Activated T-cell treated with anti-CD3 and anti-CD28 coated beads, Interleukin-2, amount 50 U/mL, for 4 hours (primary cell): ENCODE measurements at regions not wholly inside any gene's neighbourhood (a gene's known extent, or its start where the extent isn't known, plus 50 kb on each side); places are given as distances from the start of the nearest gene placed in this dataset.
"Not testable (repeated sequence)": the region's sequence is repeated elsewhere in the genome, so short reads cannot be mapped to it uniquely, and the experiment has no call there.

Experiments
- ATAC-seq, 2 donors: fragments of 200-7000 bp; cut with Tn5 transposase; one replicate each; pipeline ENCODE4 v1.10.0; 2021
- DNase-seq: peaks from one replicate; pipeline ENCODE4 v3.0.0-alpha.2; 2020
- H3K27me3 Mint-ChIP-seq: one replicate; pipeline ENCODE4 v1.8.0; 2021; ENCODE audit warnings: low read depth, mixed read lengths
- H3K36me3 Mint-ChIP-seq: one replicate; pipeline ENCODE4 v1.8.0; 2022; ENCODE audit warnings: mixed read lengths; ENCODE audit not compliant: insufficient read depth
- H3K4me1 Mint-ChIP-seq: one replicate; pipeline ENCODE4 v1.8.0; 2021; ENCODE audit warnings: low read depth, mixed read lengths
- H3K4me3 Mint-ChIP-seq: one replicate; pipeline ENCODE4 v1.8.0; 2021; ENCODE audit warnings: mild to moderate bottlenecking, moderate library complexity, mixed read lengths
- H3K9me3 Mint-ChIP-seq: one replicate; pipeline ENCODE4 v1.8.0; 2021; ENCODE audit warnings: mixed read lengths

- ATAC-seq (no peak), DNase-seq (no peak)
- H3K4me3 Mint-ChIP-seq, result no peak overlapping the region
- H3K4me1 Mint-ChIP-seq, result no peaks in the 10 kb centered on the region
- H3K36me3 Mint-ChIP-seq, result no peaks in the 10 kb centered on the region
- no peaks in the 10 kb centered on the region for H3K9me3 Mint-ChIP-seq
- no peaks in the 10 kb centered on the region for H3K27me3 Mint-ChIP-seq
Observed at GRCh38 chr5:21424907-21425306, 1428.2 kb downstream of the CDH12 start.

GRCh38 chr5:21419383-21419782, 1431.4 kb upstream of the CDH18 start:
- H3K9me3 Mint-ChIP-seq, result no peaks in the 10 kb centered on the region
- H3K4me1 Mint-ChIP-seq, result no peaks in the 10 kb centered on the region
- ATAC-seq (no peak), DNase-seq (no peak)
- no peaks in the 10 kb centered on the region for H3K27me3 Mint-ChIP-seq
- H3K4me3 Mint-ChIP-seq, result no peak overlapping the region
- H3K36me3 Mint-ChIP-seq, result no peaks in the 10 kb centered on the region

- not testable (repeated sequence) for H3K9me3 Mint-ChIP-seq, ATAC-seq, DNase-seq, H3K27me3 Mint-ChIP-seq, H3K4me1 Mint-ChIP-seq, H3K4me3 Mint-ChIP-seq, H3K36me3 Mint-ChIP-seq
Observed at GRCh38 chr5:21402089-21402488, 1414.1 kb upstream of the CDH18 start.

GRCh38 chr5:21398511-21398910, 1410.5 kb upstream of the CDH18 start:
- DNase-seq (no peak), ATAC-seq (no peak)
- no peaks in the 10 kb centered on the region for H3K27me3 Mint-ChIP-seq
- H3K4me1 Mint-ChIP-seq, result no peaks in the 10 kb centered on the region
- no peaks in the 10 kb centered on the region for H3K36me3 Mint-ChIP-seq
- H3K9me3 Mint-ChIP-seq, result no peaks in the 10 kb centered on the region
- no peak overlapping the region for H3K4me3 Mint-ChIP-seq

- no peaks in the 10 kb centered on the region for H3K9me3 Mint-ChIP-seq
- no peaks in the 10 kb centered on the region for H3K36me3 Mint-ChIP-seq
- H3K4me3 Mint-ChIP-seq, result no peak overlapping the region
- H3K4me1 Mint-ChIP-seq, result no peaks in the 10 kb centered on the region
- no peak for DNase-seq
- peak in 1 of 2 donors; percentile 14 for ATAC-seq
- no peaks in the 10 kb centered on the region for H3K27me3 Mint-ChIP-seq
Observed at GRCh38 chr5:21397693-21398092, 1409.7 kb upstream of the CDH18 start.

- H3K9me3 Mint-ChIP-seq, result no peaks in the 10 kb centered on the region
- no peaks in the 10 kb centered on the region for H3K36me3 Mint-ChIP-seq
- no peaks in the 10 kb centered on the region for H3K4me1 Mint-ChIP-seq
- no peaks in the 10 kb centered on the region for H3K27me3 Mint-ChIP-seq
- H3K4me3 Mint-ChIP-seq, result no peak overlapping the region
- no peak for ATAC-seq
- no peak for DNase-seq
Observed at GRCh38 chr5:21391506-21391905, 1403.5 kb upstream of the CDH18 start.

GRCh38 chr5:21360754-21361153, 1372.8 kb upstream of the CDH18 start:
- not testable (repeated sequence) for H3K4me1 Mint-ChIP-seq, H3K36me3 Mint-ChIP-seq, H3K4me3 Mint-ChIP-seq, ATAC-seq, DNase-seq, H3K27me3 Mint-ChIP-seq, H3K9me3 Mint-ChIP-seq

GRCh38 chr5:21341948-21342261, 1353.9 kb upstream of the CDH18 start:
- not testable (repeated sequence) for H3K9me3 Mint-ChIP-seq, ATAC-seq, H3K36me3 Mint-ChIP-seq, H3K27me3 Mint-ChIP-seq, H3K4me1 Mint-ChIP-seq, DNase-seq
- H3K4me3 Mint-ChIP-seq, result peak overlapping the region; percentile 33

- H3K4me3 Mint-ChIP-seq, H3K36me3 Mint-ChIP-seq, H3K27me3 Mint-ChIP-seq, H3K4me1 Mint-ChIP-seq, H3K9me3 Mint-ChIP-seq, DNase-seq: not testable (repeated sequence)
- ATAC-seq, result peak in 1 of 2 donors; percentile 58
Observed at GRCh38 chr5:21341203-21341947, 1353.4 kb upstream of the CDH18 start.

- H3K36me3 Mint-ChIP-seq, ATAC-seq, H3K4me1 Mint-ChIP-seq, H3K27me3 Mint-ChIP-seq, H3K4me3 Mint-ChIP-seq, H3K9me3 Mint-ChIP-seq, DNase-seq: not testable (repeated sequence)
Observed at GRCh38 chr5:21340233-21340632, 1352.2 kb upstream of the CDH18 start.

GRCh38 chr5:21336478-21336877, 1348.5 kb upstream of the CDH18 start:
- ATAC-seq, H3K36me3 Mint-ChIP-seq, DNase-seq, H3K4me3 Mint-ChIP-seq, H3K9me3 Mint-ChIP-seq, H3K27me3 Mint-ChIP-seq, H3K4me1 Mint-ChIP-seq: not testable (repeated sequence)

- not testable (repeated sequence) for H3K9me3 Mint-ChIP-seq, H3K4me3 Mint-ChIP-seq, DNase-seq, H3K36me3 Mint-ChIP-seq, H3K27me3 Mint-ChIP-seq, H3K4me1 Mint-ChIP-seq, ATAC-seq
Observed at GRCh38 chr5:21315376-21315775, 1327.4 kb upstream of the CDH18 start.

GRCh38 chr5:21301205-21301604, 1313.2 kb upstream of the CDH18 start:
- ATAC-seq, DNase-seq, H3K9me3 Mint-ChIP-seq, H3K27me3 Mint-ChIP-seq, H3K4me1 Mint-ChIP-seq, H3K36me3 Mint-ChIP-seq, H3K4me3 Mint-ChIP-seq: not testable (repeated sequence)

GRCh38 chr5:21274361-21274760, 1286.4 kb upstream of the CDH18 start:
- DNase-seq, H3K36me3 Mint-ChIP-seq, H3K4me1 Mint-ChIP-seq, H3K27me3 Mint-ChIP-seq, H3K4me3 Mint-ChIP-seq, H3K9me3 Mint-ChIP-seq, ATAC-seq: not testable (repeated sequence)

GRCh38 chr5:21263361-21263760, 1275.4 kb upstream of the CDH18 start:
- DNase-seq, result no peak
- H3K9me3 Mint-ChIP-seq, result no peaks in the 10 kb centered on the region
- H3K4me3 Mint-ChIP-seq, result no peak overlapping the region
- no peaks in the 10 kb centered on the region for H3K27me3 Mint-ChIP-seq
- no peaks in the 10 kb centered on the region for H3K36me3 Mint-ChIP-seq
- ATAC-seq, result no peak
- no peaks in the 10 kb centered on the region for H3K4me1 Mint-ChIP-seq

GRCh38 chr5:21254161-21254560, 1266.2 kb upstream of the CDH18 start:
- ATAC-seq (no peak), DNase-seq (no peak)
- H3K4me1 Mint-ChIP-seq, result no peaks in the 10 kb centered on the region
- H3K36me3 Mint-ChIP-seq, result no peaks in the 10 kb centered on the region
- no peaks in the 10 kb centered on the region for H3K27me3 Mint-ChIP-seq
- no peak overlapping the region for H3K4me3 Mint-ChIP-seq
- H3K9me3 Mint-ChIP-seq, result peaks cover 8% of the 10 kb centered on the region
